Brain microvascular endothelial cell (primary cell): ENCODE measurements at regions not wholly inside any gene's neighbourhood (a gene's known extent, or its start where the extent isn't known, plus 50 kb on each side); places are given as distances from the start of the nearest gene placed in this dataset.

Source experiments
- DNase-seq: peaks from one replicate; pipeline ENCODE4 v3.0.0-alpha.2; 2020
- H3K27ac ChIP-seq: fragments of 250-450 bp; sonication (Bioruptor Pico); 2 replicates; pipeline ENCODE4 v1.5.1; 2020; ENCODE audit warnings: mild to moderate bottlenecking, moderate library complexity
- H3K27me3 ChIP-seq: fragments of 250-450 bp; sonication (Bioruptor Pico); replicated peaks from 2 replicates; pipeline ENCODE4 v1.5.1; 2020; ENCODE audit warnings: mild to moderate bottlenecking
- H3K36me3 ChIP-seq: fragments of 250-450 bp; sonication (Bioruptor Pico); replicated peaks from 2 replicates; pipeline ENCODE4 v1.5.1; 2020; ENCODE audit warnings: mild to moderate bottlenecking
- H3K4me3 ChIP-seq: 2 replicates; pipeline ENCODE4 v1.5.1; 2011; ENCODE audit warnings: low read depth, mild to moderate bottlenecking, control low read depth, low read length, moderate library complexity
- in situ Hi-C: cut with HindIII; loops from 2 replicates; pipeline ENCODE4 v1.10.0; 2017; ENCODE audit warnings: low sequenced_read_pairs, low pct_ligation_motif_present
- TF ChIP-seq, protein P1 (sequence below): IDR thresholded peaks from 2 replicates; pipeline ENCODE4 v1.5.1; 2011; ENCODE audit warnings: low read depth, mild to moderate bottlenecking, moderate library complexity, low read length, control low read depth, inconsistent platforms; ENCODE audit errors: missing control alignments

DNA sequence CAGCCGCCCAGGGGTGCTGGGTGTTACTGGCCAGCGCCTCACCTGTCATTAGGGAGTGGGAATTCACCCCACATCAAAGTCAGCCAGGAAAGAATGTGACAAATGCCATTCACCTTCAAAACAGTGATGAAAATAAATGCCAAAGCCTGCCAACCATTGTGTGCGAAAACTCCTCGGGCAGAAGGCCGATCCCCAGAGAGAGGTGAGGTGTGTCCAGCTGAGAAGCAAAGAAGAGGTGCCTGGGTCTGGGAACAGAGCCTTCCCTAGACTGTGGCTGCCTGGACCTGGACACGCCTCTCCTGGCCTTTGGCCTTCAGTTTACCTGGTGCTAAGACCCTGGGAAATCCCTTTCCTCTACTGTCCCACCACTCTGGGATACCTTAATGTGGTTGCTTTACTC lies 142.7 kb downstream of the CYP26B1 start:
- TF ChIP-seq, protein P1, sequence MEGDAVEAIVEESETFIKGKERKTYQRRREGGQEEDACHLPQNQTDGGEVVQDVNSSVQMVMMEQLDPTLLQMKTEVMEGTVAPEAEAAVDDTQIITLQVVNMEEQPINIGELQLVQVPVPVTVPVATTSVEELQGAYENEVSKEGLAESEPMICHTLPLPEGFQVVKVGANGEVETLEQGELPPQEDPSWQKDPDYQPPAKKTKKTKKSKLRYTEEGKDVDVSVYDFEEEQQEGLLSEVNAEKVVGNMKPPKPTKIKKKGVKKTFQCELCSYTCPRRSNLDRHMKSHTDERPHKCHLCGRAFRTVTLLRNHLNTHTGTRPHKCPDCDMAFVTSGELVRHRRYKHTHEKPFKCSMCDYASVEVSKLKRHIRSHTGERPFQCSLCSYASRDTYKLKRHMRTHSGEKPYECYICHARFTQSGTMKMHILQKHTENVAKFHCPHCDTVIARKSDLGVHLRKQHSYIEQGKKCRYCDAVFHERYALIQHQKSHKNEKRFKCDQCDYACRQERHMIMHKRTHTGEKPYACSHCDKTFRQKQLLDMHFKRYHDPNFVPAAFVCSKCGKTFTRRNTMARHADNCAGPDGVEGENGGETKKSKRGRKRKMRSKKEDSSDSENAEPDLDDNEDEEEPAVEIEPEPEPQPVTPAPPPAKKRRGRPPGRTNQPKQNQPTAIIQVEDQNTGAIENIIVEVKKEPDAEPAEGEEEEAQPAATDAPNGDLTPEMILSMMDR, result no peak
- H3K27me3 ChIP-seq, result no peaks in the 10 kb centered on the region
- DNase-seq, result no peak
- H3K27ac ChIP-seq, result no peak overlapping the region
- no peaks in the 10 kb centered on the region for H3K36me3 ChIP-seq
- in situ Hi-C loops, result no loop called here
- H3K4me3 ChIP-seq, result no peak overlapping the region

- Histone ChIP-seq H3K27ac (no peak overlapping the region), H3K36me3 (no peaks in the 10 kb centered on the region), H3K27me3 (no peaks in the 10 kb centered on the region), H3K4me3 (no peak overlapping the region)
- in situ Hi-C loops, result no loop called here
- TF ChIP-seq, protein P1, result no peak
- DNase-seq, result no peak
Measured at GRCh38 chr2:72004201-72004915, 143.3 kb downstream of the CYP26B1 start.

GRCh38 chr2:72003796-72004195 lies 143.9 kb downstream of the CYP26B1 start:
- in situ Hi-C loops, result no loop called here
- H3K36me3 ChIP-seq, result no peaks in the 10 kb centered on the region
- DNase-seq, result no peak
- TF ChIP-seq, protein P1, result no peak
- no peak overlapping the region for H3K4me3 ChIP-seq
- H3K27me3 ChIP-seq, result no peaks in the 10 kb centered on the region
- H3K27ac ChIP-seq, result no peak overlapping the region

GRCh38 chr2:72003124-72003523 lies 144.5 kb downstream of the CYP26B1 start:
- no peak overlapping the region for H3K4me3 ChIP-seq
- no peak for DNase-seq
- no peaks in the 10 kb centered on the region for H3K27me3 ChIP-seq
- no peak overlapping the region for H3K27ac ChIP-seq
- TF ChIP-seq, protein P1, result no peak
- H3K36me3 ChIP-seq, result no peaks in the 10 kb centered on the region
- in situ Hi-C loops, result no loop called here

GRCh38 chr2:72001937-72002690 lies 145.5 kb downstream of the CYP26B1 start:
- H3K27ac ChIP-seq, result no peak overlapping the region
- DNase-seq, result no peak
- no peak overlapping the region for H3K4me3 ChIP-seq
- in situ Hi-C loops, result no loop called here
- no peaks in the 10 kb centered on the region for H3K27me3 ChIP-seq
- H3K36me3 ChIP-seq, result no peaks in the 10 kb centered on the region
- TF ChIP-seq, protein P1, result no peak
